HG03565 (cell line): ENCODE measurements at regions not wholly inside any gene's neighbourhood (a gene's known extent, or its start where the extent isn't known, plus 50 kb on each side); places are given as distances from the start of the nearest gene placed in this dataset.
"Not testable (repeated sequence)": the region's sequence is repeated elsewhere in the genome, so short reads cannot be mapped to it uniquely, and the experiment has no call there.

Experiments
- ATAC-seq: cut with Tn5 transposase; IDR thresholded peaks from one replicate; pipeline ENCODE4 v1.9.1; 2021; ENCODE audit warnings: mild to moderate bottlenecking, moderate library complexity; ENCODE audit not compliant: unreplicated experiment

DNA sequence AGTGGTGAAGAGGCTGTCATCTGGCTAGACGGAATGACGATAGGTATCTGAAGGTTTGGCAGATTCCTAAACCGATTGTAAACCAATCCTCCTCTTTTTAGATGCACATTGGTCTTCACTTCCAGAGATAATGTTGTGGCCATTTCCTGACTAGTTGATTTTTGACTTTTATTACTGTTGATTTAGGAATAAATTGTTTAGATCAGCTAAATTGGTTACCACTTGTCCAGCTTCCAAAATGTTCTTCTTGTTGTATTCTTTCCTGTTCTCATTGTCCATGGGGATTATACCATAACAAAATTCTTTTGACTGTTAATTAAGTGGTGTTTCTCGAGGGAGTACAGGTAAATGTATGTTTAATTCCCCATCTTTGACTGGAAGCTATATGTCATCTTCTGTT lies 119.7 kb downstream of the MACROH2A1 start:
- no peak for ATAC-seq

DNA sequence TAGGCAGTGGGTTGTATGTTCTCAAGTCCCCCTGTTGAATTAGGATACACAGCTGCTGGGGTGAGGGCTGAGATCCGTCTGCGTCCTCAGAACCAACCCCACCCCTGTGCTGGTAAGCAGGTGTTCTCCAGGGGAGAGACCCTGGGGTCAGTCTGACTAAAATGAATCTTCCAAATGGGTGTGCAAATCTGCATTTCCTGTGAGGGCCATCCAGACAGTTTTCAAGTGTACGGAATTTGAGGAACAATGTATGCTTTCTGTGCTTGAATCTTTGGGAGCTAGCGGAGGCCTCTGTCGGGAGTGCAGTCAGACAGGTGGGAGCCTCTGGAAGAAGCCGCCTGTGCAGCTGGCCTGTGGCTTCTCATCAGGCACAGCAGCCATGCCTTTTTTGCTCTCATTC lies 122.9 kb downstream of the MACROH2A1 start:
- ATAC-seq, result no peak

DNA sequence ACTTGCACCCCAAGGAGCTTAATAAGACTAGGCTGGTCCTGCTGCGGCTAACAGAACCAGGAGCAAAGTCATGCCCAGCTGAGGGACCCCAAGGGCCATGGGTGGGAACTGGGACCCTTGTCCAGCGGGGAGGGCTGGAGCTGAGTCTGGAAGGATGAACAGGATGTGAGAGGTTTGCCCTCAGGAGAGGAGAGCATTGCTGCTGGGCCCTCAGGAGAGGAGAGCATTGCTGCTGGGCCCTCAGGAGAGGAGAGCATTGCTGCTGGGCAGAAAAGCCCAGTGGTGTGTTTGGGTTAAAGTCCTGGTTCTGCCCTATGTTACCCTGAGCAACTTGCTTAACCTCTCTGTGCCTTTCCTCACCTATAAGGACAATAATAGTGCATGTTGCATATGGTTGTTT lies 125.8 kb downstream of the MACROH2A1 start:
- no peak for ATAC-seq

DNA sequence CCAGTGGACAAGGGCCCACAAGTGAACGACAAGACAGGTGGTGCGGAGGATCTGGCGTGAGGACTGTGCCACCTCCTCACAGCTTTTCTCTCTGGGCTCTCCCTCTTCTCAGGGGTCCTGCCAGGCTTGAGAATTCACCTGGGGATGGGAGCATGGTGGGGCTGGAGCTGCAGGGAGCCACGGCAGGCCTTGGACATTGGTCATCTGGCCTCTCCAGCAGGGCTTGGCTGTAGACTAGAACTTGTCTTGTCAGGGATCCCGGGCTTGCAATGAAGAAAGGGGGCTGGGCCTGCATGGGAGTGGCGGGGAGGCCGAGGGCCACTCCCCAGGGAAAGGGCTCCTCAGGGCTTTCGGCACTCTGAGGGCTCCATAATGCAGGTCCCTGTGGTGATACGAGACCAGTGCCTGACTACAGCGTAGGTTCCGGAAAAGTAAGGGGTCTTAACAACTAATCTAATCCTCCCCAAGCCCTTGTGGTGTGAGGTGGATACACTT lies 126.7 kb downstream of the MACROH2A1 start:
- ATAC-seq, result no peak

DNA sequence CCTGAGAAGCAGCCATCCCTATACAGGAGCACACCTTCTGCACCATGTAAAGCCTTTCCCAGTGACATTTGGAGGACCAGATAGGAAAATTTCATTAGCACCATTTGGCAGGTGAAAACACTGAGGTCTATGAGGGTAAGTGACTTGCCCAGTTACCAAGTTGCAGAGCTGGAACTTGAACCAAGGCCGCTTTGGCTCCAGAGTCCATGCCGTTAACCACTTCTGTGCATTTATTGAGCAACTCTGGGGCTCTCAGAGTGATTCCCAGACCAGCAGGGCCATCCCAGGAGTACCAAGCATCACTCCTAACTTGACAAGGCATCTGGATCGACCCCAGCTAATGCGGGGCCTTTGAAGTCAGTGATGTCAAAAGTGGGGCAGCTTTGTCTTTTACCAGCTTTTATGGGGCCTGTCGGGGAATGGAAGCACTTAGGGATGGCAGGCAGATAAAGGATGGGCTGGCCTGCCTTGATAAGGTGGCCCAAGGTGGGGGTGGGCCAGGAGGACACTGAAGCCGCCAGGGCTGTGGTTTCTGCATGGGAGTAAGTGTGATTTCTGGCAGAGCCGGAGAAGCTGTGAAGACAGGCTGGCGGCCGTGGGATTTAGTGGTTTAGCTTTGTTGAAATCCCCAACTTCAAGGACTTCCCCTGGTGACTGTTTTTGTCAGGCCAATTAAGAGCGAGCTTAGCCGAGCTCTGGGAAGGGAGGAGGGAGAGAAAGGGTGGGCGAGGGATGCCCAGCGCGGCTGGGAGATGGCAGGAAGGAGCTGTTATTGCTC lies 127.3 kb downstream of the MACROH2A1 start:
- no peak for ATAC-seq

DNA sequence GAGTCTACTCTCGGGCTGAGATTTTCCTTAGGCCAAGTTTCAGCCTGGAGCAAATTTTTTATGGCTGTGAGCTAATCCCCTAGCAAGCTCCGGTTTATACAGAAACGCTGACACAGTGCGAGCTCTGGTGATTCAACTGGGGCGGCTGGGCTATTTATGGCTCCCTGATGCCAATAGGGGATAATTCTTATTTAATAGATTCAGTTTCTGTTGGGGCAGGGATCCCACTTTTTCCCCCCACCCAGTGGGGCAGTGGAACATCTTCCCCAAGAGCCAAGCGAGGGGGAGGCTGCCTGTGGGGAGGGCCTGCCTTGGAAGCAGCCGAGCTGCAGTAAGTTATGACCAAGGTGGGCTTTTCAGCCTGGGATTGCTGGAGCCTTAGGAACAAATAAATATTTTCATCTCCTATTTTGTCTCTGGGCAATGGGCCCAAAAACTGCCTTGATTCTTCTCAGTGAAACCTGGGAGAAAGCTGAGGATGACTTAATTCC lies 129.1 kb downstream of the MACROH2A1 start:
- ATAC-seq, result no peak

DNA sequence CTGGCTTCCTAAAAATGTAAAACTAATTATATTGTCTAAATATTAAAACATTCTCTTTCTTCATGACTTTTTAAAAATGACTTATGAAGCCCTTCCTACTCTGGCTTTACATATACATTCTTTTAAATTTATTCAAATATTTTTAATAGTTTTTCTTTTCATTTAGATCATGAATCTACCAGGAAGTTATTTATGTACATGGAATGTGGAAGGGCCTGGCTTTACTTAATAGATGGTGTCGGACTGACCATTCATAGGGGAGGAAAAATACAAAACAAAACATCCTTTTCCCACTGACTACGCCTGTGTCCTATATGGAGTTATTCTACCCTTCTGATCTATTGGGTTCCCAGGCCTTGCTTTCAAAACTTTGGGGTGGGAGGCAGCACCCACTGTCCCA lies 129.8 kb downstream of the MACROH2A1 start:
- ATAC-seq, result no peak

DNA sequence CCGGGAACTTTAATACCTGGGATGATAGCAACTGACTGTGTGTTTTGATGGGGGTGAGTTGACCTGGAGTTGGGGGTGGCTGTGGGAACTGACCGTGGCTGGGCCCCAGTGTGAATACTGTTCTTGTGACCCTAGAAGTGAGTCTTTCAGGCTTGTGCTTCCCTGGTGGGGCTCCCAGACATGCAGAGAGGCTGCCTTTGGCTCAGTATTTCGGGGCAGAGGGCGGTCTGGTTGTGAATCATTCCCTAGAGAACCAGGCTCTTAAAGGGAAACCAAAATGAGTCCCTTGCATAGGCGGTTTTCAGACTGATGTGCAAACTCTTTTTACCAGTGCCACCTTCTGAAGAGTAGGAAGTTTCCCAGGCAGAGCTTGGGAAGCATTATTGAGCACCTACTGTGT lies 132.1 kb downstream of the MACROH2A1 start:
- no peak for ATAC-seq

DNA sequence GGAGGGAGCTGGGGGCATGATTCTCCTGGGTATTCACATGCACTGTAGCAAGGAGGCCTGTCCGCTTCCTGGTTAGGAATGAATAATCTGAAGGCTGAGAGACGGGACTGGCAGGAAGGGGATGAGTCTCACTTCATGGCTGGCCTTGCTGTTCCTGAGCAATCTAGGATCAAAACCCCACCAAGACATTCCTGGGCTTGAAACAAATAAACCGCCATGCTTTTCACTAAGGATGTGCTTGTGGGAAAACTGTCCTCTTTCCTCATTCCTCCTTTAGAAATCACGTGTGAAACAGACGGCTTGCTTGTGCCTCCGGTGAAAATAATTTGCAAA lies 132.8 kb downstream of the MACROH2A1 start:
- no peak for ATAC-seq

DNA sequence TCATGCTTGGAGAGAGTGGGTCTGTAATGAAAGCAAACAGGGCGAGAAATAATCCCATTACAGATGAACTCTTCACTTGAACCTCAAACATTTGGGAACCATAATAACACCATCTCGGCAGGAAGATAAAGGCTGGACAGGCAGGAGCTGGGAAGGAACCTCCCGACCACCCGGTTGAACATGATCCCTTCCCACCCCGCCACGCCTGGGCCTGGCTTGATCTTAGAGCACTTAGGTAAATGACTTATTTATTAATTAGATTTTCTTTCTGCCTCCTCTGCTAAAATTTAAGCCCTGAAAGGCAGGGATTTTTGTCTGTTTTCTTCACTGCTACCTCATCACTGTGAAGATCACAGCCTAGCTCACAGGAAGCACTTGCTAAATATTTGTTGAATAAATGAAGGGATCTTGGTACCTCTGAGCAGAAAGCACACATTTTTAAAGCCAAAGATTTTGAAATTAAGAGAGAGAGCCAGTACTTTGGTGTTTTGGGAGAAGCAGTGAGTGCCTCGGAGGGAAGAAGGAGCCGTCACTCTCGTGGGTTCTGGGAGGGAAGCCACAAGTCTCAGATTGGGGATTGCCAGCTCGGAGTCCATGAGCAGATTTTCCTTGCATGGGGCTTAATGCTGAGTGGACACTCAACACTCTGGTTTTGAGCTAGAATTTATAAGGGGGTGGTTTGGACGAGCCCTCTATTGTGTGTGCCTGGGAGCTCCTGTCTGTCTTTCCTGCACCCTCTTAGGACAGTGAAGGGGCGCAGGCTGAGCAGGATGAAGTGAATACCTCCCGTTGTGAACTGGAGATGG lies 133.3 kb downstream of the MACROH2A1 start:
- no peak for ATAC-seq

DNA sequence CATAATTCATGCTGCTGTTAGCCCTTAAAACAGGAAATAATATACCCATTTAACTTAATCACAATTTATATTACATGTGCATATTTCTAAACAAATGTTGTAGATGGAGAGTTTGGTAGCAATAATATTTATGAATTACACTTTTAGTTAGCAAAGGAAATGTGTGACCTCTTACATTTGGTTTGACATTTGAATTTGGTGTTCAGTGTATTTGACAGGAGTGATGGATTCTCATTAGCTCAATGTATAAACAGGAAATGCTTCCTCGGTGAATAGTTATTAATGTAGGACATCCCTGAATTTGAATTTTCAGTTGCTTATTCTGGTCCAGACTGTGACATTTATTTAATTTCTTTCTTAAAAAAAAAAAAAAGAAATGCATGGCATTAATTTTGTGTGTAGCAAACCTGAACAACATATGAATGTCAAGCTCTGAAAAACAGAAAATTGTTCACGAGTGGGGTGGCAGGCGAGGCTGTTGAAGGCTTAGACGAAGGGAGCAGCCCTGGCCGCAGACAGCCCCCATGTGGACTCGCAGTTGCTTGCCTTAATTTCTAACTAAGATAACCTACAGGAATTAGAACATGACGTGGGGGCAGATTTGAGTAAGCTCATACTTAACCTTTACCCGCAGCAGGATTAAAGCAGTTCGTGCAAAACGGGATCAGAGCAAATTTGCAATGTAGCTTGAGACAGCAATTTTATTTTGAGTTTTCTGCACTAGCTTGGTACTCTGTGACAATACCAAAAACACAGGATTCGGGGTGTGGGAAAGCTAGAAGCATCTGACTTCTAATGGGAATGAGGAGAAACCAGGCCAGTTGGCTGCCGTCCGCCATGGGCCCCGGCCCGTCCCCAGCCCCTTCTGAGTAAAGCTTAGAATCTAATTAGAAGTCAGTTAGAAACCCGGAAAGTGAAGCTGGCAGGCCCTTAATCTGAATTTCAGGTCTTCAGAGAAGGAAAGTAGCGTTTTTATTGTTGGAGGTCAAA lies 134.3 kb downstream of the MACROH2A1 start:
- no peak for ATAC-seq

DNA sequence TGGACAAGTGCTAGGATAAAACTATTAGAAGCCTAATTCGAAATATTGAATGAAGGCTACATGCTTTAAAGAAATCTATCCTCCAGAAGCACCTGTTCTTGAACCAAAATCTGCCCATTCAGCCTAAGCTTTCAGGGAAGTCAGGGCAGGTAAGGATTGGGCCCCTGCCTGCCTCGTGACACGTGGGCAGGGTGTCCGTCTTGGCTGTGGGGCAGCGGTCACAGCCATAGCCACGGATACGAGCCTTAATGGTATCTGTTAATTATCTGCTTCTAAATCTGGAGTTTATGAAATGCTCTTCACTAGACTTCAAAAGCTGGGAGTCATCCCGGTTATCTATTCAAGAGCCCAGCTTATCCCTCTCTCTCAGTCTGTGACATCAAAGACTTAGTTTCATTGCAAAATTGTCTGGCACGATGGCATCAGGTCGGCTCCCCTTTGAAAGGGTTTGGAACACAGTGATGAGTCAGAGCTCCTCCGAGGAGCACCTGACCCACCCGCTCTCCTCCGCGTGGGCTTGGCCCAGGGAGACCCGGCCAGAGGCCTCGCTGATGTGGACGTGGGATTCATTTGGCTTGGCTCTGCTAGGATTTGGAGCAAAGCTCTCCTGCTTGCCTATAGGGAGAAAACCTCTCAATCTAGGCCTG lies 135.9 kb downstream of the MACROH2A1 start:
- no peak for ATAC-seq

DNA sequence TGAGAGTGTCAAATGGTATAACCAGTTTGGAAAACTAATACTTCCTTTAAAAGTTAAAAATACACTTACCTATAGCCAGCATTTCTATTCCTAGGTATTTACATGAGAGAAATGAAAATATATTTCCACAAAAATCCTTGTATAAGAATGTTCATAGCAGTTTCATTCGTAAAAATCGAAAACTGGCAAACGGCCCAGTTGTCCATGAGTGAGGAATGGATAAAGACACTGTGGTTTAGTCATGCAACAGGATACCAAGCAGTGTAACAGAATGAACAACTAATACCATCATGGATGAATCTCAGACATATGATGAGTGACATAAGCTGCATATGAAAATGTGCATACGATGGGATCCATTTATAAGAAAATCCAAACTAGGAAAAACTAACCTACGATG lies 136.7 kb downstream of the MACROH2A1 start:
- no peak for ATAC-seq

DNA sequence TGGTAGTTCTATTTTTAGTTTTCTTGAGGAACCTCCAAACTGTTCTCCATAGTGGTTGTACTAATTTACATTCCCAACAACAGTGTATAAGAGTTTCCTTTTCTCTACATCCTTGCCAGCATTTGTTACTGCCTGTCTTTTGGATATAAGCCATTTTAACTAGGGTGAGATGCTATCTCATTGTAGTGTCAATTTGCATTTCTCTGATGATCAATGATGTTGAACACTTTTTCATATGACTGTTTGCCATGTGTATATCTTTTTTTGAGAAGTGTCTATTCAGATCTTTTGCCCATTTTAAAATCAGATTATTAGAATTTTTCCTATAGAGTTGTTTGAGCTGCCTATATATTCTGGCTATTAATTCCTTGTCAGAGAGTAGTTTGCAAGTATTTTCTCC lies 138.9 kb downstream of the MACROH2A1 start:
- ATAC-seq, result not testable (repeated sequence)

DNA sequence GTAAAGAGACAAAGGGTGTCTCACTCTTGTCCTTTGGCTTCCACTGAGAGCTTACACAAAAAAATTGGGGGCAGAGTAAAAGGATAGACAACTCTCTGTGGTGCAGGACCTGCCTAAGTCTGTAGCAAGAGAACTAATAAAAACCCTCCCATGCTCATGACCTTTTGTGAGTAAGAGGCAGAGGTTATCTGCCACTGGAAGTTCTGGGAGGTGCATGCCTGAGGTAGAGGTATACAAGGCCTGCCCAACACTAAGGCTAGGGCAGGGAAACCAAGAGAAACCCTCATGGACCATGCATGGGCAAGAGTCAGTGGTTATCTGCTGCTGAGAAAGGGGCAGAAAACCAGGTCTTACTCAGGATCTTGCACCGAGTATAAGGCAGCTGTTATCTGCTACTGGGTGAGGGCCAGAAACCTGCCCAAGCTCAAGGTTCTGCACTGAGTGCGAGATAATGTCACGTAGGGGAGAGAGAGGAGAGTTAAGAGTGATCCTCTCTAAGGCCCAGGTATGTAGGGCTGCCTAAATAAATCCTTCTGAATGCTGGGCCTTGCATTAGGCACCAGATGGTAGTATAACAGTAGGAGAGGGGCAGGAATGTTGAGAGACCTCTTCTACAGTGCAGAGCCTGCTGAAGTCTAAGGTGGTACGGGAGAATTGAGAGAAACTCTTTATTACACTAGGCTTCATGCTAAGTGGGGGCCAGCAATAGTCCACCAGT lies 143.4 kb downstream of the MACROH2A1 start:
- no peak for ATAC-seq

DNA sequence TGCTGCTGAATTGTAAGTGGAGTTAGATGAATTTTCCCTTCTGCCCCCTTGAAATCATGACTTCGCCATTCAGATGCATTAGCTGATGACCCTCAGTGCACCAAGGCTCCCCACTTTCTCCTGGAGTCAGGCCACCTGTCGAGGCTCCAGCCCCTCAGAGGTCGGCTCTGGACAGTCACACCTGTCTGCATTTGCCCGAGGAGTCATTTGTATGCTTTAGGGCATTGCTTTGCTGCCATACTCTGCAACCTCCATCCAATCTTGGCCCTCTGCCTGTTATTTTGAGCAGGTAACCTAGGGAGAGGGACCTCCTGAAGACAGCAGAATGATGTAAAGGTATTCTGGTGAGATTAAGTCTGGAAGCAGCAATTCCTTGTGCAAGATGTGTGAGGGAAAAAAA lies 144.8 kb downstream of the MACROH2A1 start:
- ATAC-seq, result no peak

DNA sequence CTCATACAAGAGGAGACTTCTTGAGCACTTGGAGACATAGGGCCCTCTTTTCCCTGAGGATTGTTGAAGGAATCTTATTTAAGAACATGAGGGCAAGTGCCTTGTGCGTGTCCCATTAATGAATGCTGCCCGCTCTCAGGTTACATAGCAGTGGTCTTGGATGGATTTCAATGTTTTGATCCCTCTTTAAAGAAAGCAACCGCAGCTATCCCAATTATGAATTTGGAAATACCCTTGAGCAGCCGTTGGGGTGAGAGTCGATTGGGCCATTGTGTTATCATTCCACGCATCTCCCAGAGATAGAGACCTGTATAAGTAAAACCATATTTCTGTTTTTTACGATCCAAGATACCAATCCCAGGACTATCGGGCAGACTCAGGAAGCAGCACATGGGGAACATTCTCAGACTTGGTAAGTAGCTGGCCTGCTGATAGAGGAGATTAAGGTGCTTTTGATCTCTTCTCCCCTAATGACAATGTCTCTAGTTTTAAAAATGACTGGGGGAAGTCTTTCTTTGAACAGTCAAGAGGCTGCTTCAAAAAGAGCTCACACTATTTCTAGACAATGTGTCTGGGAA lies 145.3 kb downstream of the MACROH2A1 start:
- no peak for ATAC-seq

DNA sequence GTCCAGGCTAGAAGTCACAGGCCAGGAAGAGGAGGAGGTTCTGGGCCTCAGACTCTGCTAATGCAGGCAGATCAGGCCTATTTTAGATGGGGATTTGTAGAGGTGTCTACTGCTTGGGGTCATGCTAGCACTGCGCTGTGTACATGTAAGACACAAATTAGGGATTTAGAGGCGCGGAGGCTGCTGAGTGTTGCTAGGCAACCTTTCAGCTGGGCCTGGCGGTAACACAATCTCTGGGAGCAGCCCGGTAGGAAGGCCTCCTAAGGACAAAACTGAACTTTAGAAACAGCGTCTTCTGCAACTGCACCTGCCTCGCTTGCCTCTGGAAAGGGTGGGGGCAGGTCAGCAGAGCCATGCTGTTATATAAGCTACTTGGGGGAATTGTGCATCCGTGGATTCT lies 147.9 kb downstream of the MACROH2A1 start:
- ATAC-seq, result no peak

DNA sequence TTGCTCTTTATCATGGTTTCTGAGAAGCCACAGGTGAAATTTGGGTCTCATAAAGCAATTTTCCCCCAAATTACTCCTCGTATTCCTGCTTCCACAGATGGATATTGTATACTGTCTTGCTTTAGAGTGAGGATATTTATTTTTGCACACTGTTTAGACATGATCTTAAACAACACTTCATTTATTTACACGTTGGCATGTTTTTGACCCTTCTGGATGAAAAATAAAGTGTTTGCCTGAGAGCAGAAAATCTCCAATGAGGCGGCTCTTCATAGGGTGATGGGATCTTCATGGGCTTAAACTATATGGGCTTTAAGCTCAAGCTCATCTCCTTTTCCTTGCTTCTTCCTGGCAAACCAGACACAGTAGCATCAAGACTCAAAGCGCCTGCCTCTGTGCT lies 148.4 kb downstream of the MACROH2A1 start:
- ATAC-seq, result no peak
